A549 (cell line): ENCODE measurements at regions not wholly inside any gene's neighbourhood (a gene's known extent, or its start where the extent isn't known, plus 50 kb on each side); places are given as distances from the start of the nearest gene placed in this dataset.

Experiments
- ATAC-seq, 2 experiments: fragments of 200-7000 bp in 1 of 2; fragments of >200 bp in 1 of 2; cut with Nextera tagmentation in 1 of 2; cut with Tn5 transposase in 1 of 2; 3 replicates each; pipeline versions ENCODE4 v1.8.0 to v1.9.1; 2018 to 2020; ENCODE audit warnings: mild to moderate bottlenecking in 1 of 2, moderate library complexity in 1 of 2
- CTCF ChIA-PET: fragments of 300-600 bp; sonication (Branson Sonifier 250); formaldehyde crosslinking; extraction: SDS; loops from one replicate; lab custom pipeline; 2021; ENCODE audit warnings: antibody characterized with exemption, inconsistent platforms; lab: Yijun Ruan, JAX
- POLR2A ChIA-PET: fragments of 350-600 bp; formaldehyde crosslinking; extraction: SDS; loops from one replicate; lab custom pipeline; 2021; ENCODE audit warnings: antibody characterized with exemption, inconsistent platforms; lab: Yijun Ruan, JAX
- DNase-seq, 2 experiments: peaks; one replicate each; pipeline versions ENCODE4 v3.0.0 to v3.0.0-alpha.2; 2011 to 2016; ENCODE audit warnings: low read depth in 1 of 2, low spot score in 1 of 2
- FAIRE-seq: peaks from 2 replicates; lab custom pipeline; 2011; peaks lifted over from hg19 to GRCh38; lab: Jason Lieb, UNC
- H3K27ac ChIP-seq, 2 experiments: fragments of >200 bp; sonication (Bioruptor Twin); formaldehyde crosslinking; 3 replicates each; pipeline ENCODE4 v1.5.1; 2016 to 2017
- H3K4me1 ChIP-seq: fragments of >200 bp; sonication (Bioruptor Twin); formaldehyde crosslinking; 3 replicates; pipeline ENCODE4 v1.6.1; 2016
- H3K4me2 ChIP-seq: fragments of >200 bp; sonication (Bioruptor Twin); formaldehyde crosslinking; 3 replicates; pipeline ENCODE4 v1.6.1; 2016
- H3K4me3 ChIP-seq: fragments of >200 bp; sonication (Bioruptor Twin); formaldehyde crosslinking; 3 replicates; pipeline ENCODE4 v1.5.1; 2016
- H3K9me3 ChIP-seq: fragments of >200 bp; sonication (Bioruptor Twin); formaldehyde crosslinking; 3 replicates; pipeline ENCODE4 v1.6.1; 2016
- BCL3 ChIP-seq: fragments of >200 bp; sonication (Bioruptor Twin); formaldehyde crosslinking; IDR thresholded peaks from 3 replicates; pipeline ENCODE4 v1.6.1; 2016
- BHLHE40 ChIP-seq: IDR thresholded peaks from 2 replicates; pipeline ENCODE4 v1.6.1; 2012; ENCODE audit warnings: low read depth, low read length, inconsistent platforms
- CBX2 ChIP-seq: fragments of 200-600 bp; sonication (generic); IDR thresholded peaks from 2 replicates; pipeline ENCODE4 v1.6.1; 2016; ENCODE audit warnings: low read depth, mild to moderate bottlenecking, borderline replicate concordance
- CHD2 ChIP-seq: fragments of 150-350 bp; IDR thresholded peaks from 2 replicates; pipeline ENCODE4 v1.6.1; 2014; ENCODE audit warnings: low read length; ENCODE audit not compliant: partially characterized antibody
- CHD4 ChIP-seq: fragments of 200-600 bp; sonication (generic); IDR thresholded peaks from 2 replicates; pipeline ENCODE4 v1.6.1; 2016; ENCODE audit warnings: antibody characterized with exemption, mild to moderate bottlenecking, borderline replicate concordance
- CTCF ChIP-seq: fragments of >200 bp; sonication (Bioruptor Twin); formaldehyde crosslinking; IDR thresholded peaks from 3 replicates; pipeline ENCODE4 v1.5.1; 2016
- EP300 ChIP-seq, 2 experiments: fragments of >200 bp; sonication (Bioruptor Twin); formaldehyde crosslinking; IDR thresholded peaks; 2 replicates in 1 of 2; 3 replicates in 1 of 2; pipeline ENCODE4 v1.6.1; 2016 to 2017
- FOXS1 ChIP-seq: fragments of 250-450 bp; sonication (Bioruptor Pico); IDR thresholded peaks from 2 replicates; pipeline ENCODE4 v1.5.0; 2020; ENCODE audit warnings: mild to moderate bottlenecking, moderate library complexity
- HDAC2 ChIP-seq: fragments of 200-600 bp; sonication (generic); IDR thresholded peaks from 2 replicates; pipeline ENCODE4 v1.6.1; 2016
- HMGXB4 ChIP-seq: fragments of 250-450 bp; sonication (Bioruptor Pico); IDR thresholded peaks from 2 replicates; pipeline ENCODE4 v1.5.0; 2021; ENCODE audit warnings: mild to moderate bottlenecking, moderate library complexity, borderline replicate concordance
- JUNB ChIP-seq: fragments of >200 bp; sonication (Bioruptor Twin); formaldehyde crosslinking; IDR thresholded peaks from 2 replicates; pipeline ENCODE4 v1.6.1; 2016
- KDM5A ChIP-seq: fragments of 200-600 bp; sonication (generic); IDR thresholded peaks from 2 replicates; pipeline ENCODE4 v1.6.1; 2016; ENCODE audit warnings: antibody characterized with exemption, mild to moderate bottlenecking
- MAFK ChIP-seq: fragments of 450-650 bp; IDR thresholded peaks from 2 replicates; pipeline ENCODE4 v1.6.1; 2014; ENCODE audit not compliant: partially characterized antibody
- MAX ChIP-seq: IDR thresholded peaks from 2 replicates; pipeline ENCODE4 v1.6.1; 2012
- NFE2L2 ChIP-seq: fragments of 150-350 bp; conservative IDR thresholded peaks from 2 replicates; pipeline ENCODE4 v1.6.1; 2014; ENCODE audit warnings: low read length
- NR3C1 ChIP-seq: fragments of >200 bp; sonication (Bioruptor Twin); formaldehyde crosslinking; IDR thresholded peaks from 3 replicates; pipeline ENCODE4 v1.6.1; 2017
- PHF8 ChIP-seq: fragments of 200-600 bp; sonication (generic); IDR thresholded peaks from 2 replicates; pipeline ENCODE4 v1.6.1; 2016; ENCODE audit warnings: low read depth, mild to moderate bottlenecking, antibody characterized with exemption, moderate library complexity, borderline replicate concordance
- POLR2AphosphoS2 ChIP-seq: conservative IDR thresholded peaks from 2 replicates; pipeline ENCODE4 v1.6.1; 2012; ENCODE audit warnings: low read length, improper control_type of control experiment, inconsistent platforms
- RARB ChIP-seq: fragments of 250-450 bp; sonication (Bioruptor Pico); IDR thresholded peaks from 2 replicates; pipeline ENCODE4 v1.8.0; 2021; ENCODE audit warnings: mild to moderate bottlenecking, moderate library complexity
- REST ChIP-seq: fragments of 200-600 bp; sonication (generic); IDR thresholded peaks from 2 replicates; pipeline ENCODE4 v1.6.1; 2016; ENCODE audit warnings: antibody characterized with exemption, mild to moderate bottlenecking, moderate library complexity
- RNF2 ChIP-seq: fragments of 200-600 bp; sonication (generic); IDR thresholded peaks from 2 replicates; pipeline ENCODE4 v1.6.1; 2016; ENCODE audit warnings: low read depth, mild to moderate bottlenecking, antibody characterized with exemption, moderate library complexity, borderline replicate concordance
- SREBF2 ChIP-seq: fragments of 450-650 bp; IDR thresholded peaks from 2 replicates; pipeline ENCODE4 v1.6.1; 2014; ENCODE audit warnings: mild to moderate bottlenecking, moderate library complexity
- USF2 ChIP-seq: fragments of 450-650 bp; IDR thresholded peaks from 2 replicates; pipeline ENCODE4 v1.6.1; 2014; ENCODE audit warnings: antibody characterized with exemption
- ZSCAN20 ChIP-seq: fragments of 250-450 bp; sonication (Bioruptor Pico); IDR thresholded peaks from 2 replicates; pipeline ENCODE4 v1.8.0; 2022; ENCODE audit warnings: mild to moderate bottlenecking, moderate library complexity
- WGBS: methylation state at CpG from one replicate; pipeline ENCODE4 v1.1.6; 2017; ENCODE audit errors: missing lambda C conversion rate; 5-methylcytosine and 5-hydroxymethylcytosine counted together

GRCh38 chr10:5303504-5303903 lies 61.3 kb upstream of the UCN3 start:
- H3K4me3 ChIP-seq = no peak overlapping the region
- TF ChIP-seq NFE2L2 (no peak), FOXS1 (no peak), HDAC2 (no peak), BHLHE40 (no peak), NR3C1 (no peak), HMGXB4 (no peak), CHD4 (no peak), CTCF (no peak), ZSCAN20 (CRISPR knock-in tag) (no peak), KDM5A (no peak), POLR2AphosphoS2 (no peak), USF2 (no peak), CHD2 (no peak), PHF8 (no peak)
- no peak for ATAC-seq
- DNase-seq = no peak
- POLR2A ChIA-PET = no interaction called here
- peaks cover 15% of the 10 kb centered on the region for H3K9me3 ChIP-seq
- no peaks in the 10 kb centered on the region for H3K4me1 ChIP-seq
- FAIRE-seq = no peak
- no peak overlapping the region for H3K4me2 ChIP-seq
- H3K27ac ChIP-seq = no peak overlapping the region
- CTCF ChIA-PET = interaction anchor here (0.7 to 0.8 kb wide), 3 partner anchors 9 to 101 kb away, joined by 3 to 4 read pairs (median 3); no protein-coding TSS in a partner anchor
- 47% methylated on average over 2 of the region's 2 CpGs for WGBS

- Histone ChIP-seq H3K4me2 (no peak overlapping the region), H3K4me1 (no peaks in the 10 kb centered on the region), H3K4me3 (no peak overlapping the region), H3K9me3 (peaks cover 15% of the 10 kb centered on the region), H3K27ac (no peak overlapping the region)
- WGBS = 79% methylated on average over 7 of the region's 7 CpGs
- ChIA-PET POLR2A (no interaction called here), CTCF (no interaction called here)
- no peak for FAIRE-seq
- no peak for TF ChIP-seq CBX2
- TF ChIP-seq MAFK = no peak
- DNase-seq = no peak
- no peak for ATAC-seq
These were observed 59.4 kb upstream of the UCN3 start for GRCh38 chr10:5305374-5305773.

GRCh38 chr10:5310914-5311313 lies 53.9 kb upstream of the UCN3 start:
- Histone ChIP-seq H3K27ac (no peak overlapping the region), H3K4me1 (no peaks in the 10 kb centered on the region), H3K9me3 (peaks cover 6% of the 10 kb centered on the region), H3K4me3 (no peak overlapping the region), H3K4me2 (no peak overlapping the region)
- POLR2A ChIA-PET = no interaction called here
- no peak for ATAC-seq
- no peak for FAIRE-seq
- CTCF ChIA-PET = interaction anchor here (2.1 kb wide), 1 partner anchor 461 kb away, joined by 8 read pairs; no protein-coding TSS in a partner anchor
- 72% methylated on average over 3 of the region's 3 CpGs for WGBS
- DNase-seq = no peak
- TF ChIP-seq REST (no peak), CHD4 (no peak), CBX2 (no peak), JUNB (no peak), RNF2 (no peak), RARB (CRISPR knock-in tag) (no peak), EP300 (IDR thresholded peaks at IDR 0.05) (no peak), BHLHE40 (no peak), USF2 (no peak), BCL3 (no peak), MAX (no peak), MAFK (no peak), SREBF2 (no peak)
